GM23338 (cell line): ENCODE measurements at regions not wholly inside any gene's neighbourhood (a gene's known extent, or its start where the extent isn't known, plus 50 kb on each side); places are given as distances from the start of the nearest gene placed in this dataset.

Experiments
- ATAC-seq: fragments of 200-7000 bp; cut with Tn5 transposase; 3 replicates; pipeline ENCODE4 v1.9.1; 2020
- DNase-seq: peaks from one replicate; pipeline ENCODE4 v3.0.0-alpha.2; 2015; ENCODE audit warnings: low spot score
- H2AFZ ChIP-seq: fragments of 200-600 bp; sonication (generic); 2 replicates; pipeline ENCODE4 v1.8.0; 2016; ENCODE audit warnings: antibody characterized with exemption, mild to moderate bottlenecking, moderate library complexity
- H3F3A ChIP-seq: fragments of 200-600 bp; sonication (generic); replicated peaks from 2 replicates; pipeline ENCODE4 v1.8.0; 2017; ENCODE audit warnings: antibody characterized with exemption, mixed run types, low read depth
- H3K27ac ChIP-seq: fragments of 200-600 bp; sonication (generic); 2 replicates; pipeline ENCODE4 v1.6.1; 2016; ENCODE audit warnings: low read depth
- H3K27me3 ChIP-seq: fragments of 200-600 bp; sonication (generic); 2 replicates; pipeline ENCODE4 v1.8.0; 2016; ENCODE audit warnings: mild to moderate bottlenecking, mixed run types, moderate library complexity; ENCODE audit not compliant: insufficient read depth
- H3K36me3 ChIP-seq: fragments of 200-600 bp; sonication (generic); 2 replicates; pipeline ENCODE4 v1.8.0; 2016; ENCODE audit warnings: mild to moderate bottlenecking; ENCODE audit not compliant: insufficient read depth
- H3K4me1 ChIP-seq: fragments of 200-600 bp; sonication (generic); 2 replicates; pipeline ENCODE4 v1.8.0; 2016; ENCODE audit warnings: mild to moderate bottlenecking, moderate library complexity; ENCODE audit not compliant: insufficient read depth
- H3K4me2 ChIP-seq: fragments of 200-600 bp; sonication (generic); 2 replicates; pipeline ENCODE4 v1.7.1; 2017; ENCODE audit warnings: mixed run types
- H3K4me3 ChIP-seq: fragments of 200-600 bp; sonication (generic); 2 replicates; pipeline ENCODE4 v1.6.1; 2016; ENCODE audit warnings: mixed run types
- H3K79me2 ChIP-seq: fragments of 200-600 bp; sonication (generic); replicated peaks from 2 replicates; pipeline ENCODE4 v1.8.0; 2017; ENCODE audit warnings: mild to moderate bottlenecking; ENCODE audit not compliant: insufficient read depth
- H3K9me2 ChIP-seq: fragments of 200-600 bp; sonication (generic); 2 replicates; pipeline ENCODE4 v1.8.0; 2017; ENCODE audit not compliant: insufficient read depth
- H4K20me1 ChIP-seq: fragments of 200-600 bp; sonication (generic); replicated peaks from 2 replicates; pipeline ENCODE4 v1.8.0; 2017; ENCODE audit warnings: mild to moderate bottlenecking; ENCODE audit not compliant: insufficient read depth
- H3K27ac Mint-ChIP-seq: 2 replicates; pipeline ENCODE4 v1.8.0; 2020; ENCODE audit warnings: inconsistent platforms, mild to moderate bottlenecking, moderate library complexity, mixed read lengths
- H3K27me3 Mint-ChIP-seq: 3 replicates; pipeline ENCODE4 v1.8.0; 2022; ENCODE audit warnings: low read depth, mild to moderate bottlenecking, moderate library complexity, mixed read lengths, inconsistent platforms; ENCODE audit not compliant: insufficient read depth, poor library complexity
- H3K36me3 Mint-ChIP-seq: 3 replicates; pipeline ENCODE4 v1.8.0; 2021; ENCODE audit warnings: low read depth, mild to moderate bottlenecking, inconsistent platforms, moderate library complexity, mixed read lengths
- H3K4me1 Mint-ChIP-seq: 3 replicates; pipeline ENCODE4 v1.8.0; 2020; ENCODE audit warnings: mild to moderate bottlenecking, inconsistent platforms, mixed read lengths
- H3K4me3 Mint-ChIP-seq: 3 replicates; pipeline ENCODE4 v1.8.0; 2021; ENCODE audit warnings: moderate library complexity, mild to moderate bottlenecking, inconsistent platforms, mixed read lengths
- H3K9me3 Mint-ChIP-seq: 3 replicates; pipeline ENCODE4 v1.8.0; 2020; ENCODE audit warnings: moderate library complexity, mild to moderate bottlenecking, inconsistent platforms, mixed read lengths
- CTCF ChIP-seq, 2 experiments: fragments of 200-600 bp in 1 of 2; sonication (generic) in 1 of 2; conservative IDR thresholded peaks; 2 replicates each; pipeline versions ENCODE4 v1.5.1 to v1.6.1; 2016 to 2017; ENCODE audit warnings: antibody characterized with exemption in 2 of 2, low read depth in 2 of 2, mild to moderate bottlenecking in 2 of 2, moderate library complexity in 1 of 2
- ETS1 ChIP-seq: IDR thresholded peaks from 2 replicates; pipeline ENCODE4 v1.6.1; 2016; ENCODE audit warnings: antibody characterized with exemption
- EZH2phosphoT487 ChIP-seq: fragments of 200-600 bp; sonication (generic); IDR thresholded peaks from one replicate; pipeline ENCODE4 v1.8.1; 2018; ENCODE audit warnings: antibody characterized with exemption; ENCODE audit not compliant: unreplicated experiment
- POLR2AphosphoS5 ChIP-seq: IDR thresholded peaks from 2 replicates; pipeline ENCODE4 v1.6.1; 2016; ENCODE audit warnings: antibody characterized with exemption, low read depth
- STAT1 ChIP-seq: IDR thresholded peaks from one replicate; pipeline ENCODE4 v1.6.1; 2016; ENCODE audit warnings: antibody characterized with exemption; ENCODE audit not compliant: unreplicated experiment
- ZNF114 ChIP-seq: fragments of 250-450 bp; sonication (Bioruptor Pico); IDR thresholded peaks from 2 replicates; pipeline ENCODE4 v1.5.0; 2020; ENCODE audit warnings: mild to moderate bottlenecking, moderate library complexity
- TF ChIP-seq, protein P1 (sequence below): fragments of 250-450 bp; sonication (Bioruptor Pico); IDR thresholded peaks from 2 replicates; pipeline ENCODE4 v1.5.0; 2020; ENCODE audit warnings: mild to moderate bottlenecking, moderate library complexity
- TF ChIP-seq, protein P2 (sequence below): IDR thresholded peaks from one replicate; pipeline ENCODE4 v1.6.1; 2018; ENCODE audit warnings: antibody characterized with exemption; ENCODE audit not compliant: unreplicated experiment

DNA sequence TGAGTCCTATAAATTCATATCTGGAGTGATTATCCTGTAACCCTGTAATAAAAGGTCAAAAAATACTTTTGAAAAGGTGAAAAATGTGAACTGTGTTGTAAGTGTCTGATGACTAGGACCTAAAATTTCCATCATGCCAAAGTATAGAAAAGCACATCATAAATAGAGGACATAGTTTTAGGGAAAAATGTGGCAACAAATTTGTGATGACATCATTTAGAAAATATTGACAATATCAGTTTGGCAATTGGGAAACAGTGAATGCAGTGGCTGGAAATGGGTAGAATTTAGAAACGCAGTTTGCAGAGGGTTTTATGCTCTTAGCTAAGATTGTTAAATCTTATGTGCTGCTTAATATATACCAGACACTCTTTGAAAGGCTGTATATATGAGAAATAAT lies 1464.8 kb downstream of the RAPGEF2 start (continued):
- TF ChIP-seq, protein P1, sequence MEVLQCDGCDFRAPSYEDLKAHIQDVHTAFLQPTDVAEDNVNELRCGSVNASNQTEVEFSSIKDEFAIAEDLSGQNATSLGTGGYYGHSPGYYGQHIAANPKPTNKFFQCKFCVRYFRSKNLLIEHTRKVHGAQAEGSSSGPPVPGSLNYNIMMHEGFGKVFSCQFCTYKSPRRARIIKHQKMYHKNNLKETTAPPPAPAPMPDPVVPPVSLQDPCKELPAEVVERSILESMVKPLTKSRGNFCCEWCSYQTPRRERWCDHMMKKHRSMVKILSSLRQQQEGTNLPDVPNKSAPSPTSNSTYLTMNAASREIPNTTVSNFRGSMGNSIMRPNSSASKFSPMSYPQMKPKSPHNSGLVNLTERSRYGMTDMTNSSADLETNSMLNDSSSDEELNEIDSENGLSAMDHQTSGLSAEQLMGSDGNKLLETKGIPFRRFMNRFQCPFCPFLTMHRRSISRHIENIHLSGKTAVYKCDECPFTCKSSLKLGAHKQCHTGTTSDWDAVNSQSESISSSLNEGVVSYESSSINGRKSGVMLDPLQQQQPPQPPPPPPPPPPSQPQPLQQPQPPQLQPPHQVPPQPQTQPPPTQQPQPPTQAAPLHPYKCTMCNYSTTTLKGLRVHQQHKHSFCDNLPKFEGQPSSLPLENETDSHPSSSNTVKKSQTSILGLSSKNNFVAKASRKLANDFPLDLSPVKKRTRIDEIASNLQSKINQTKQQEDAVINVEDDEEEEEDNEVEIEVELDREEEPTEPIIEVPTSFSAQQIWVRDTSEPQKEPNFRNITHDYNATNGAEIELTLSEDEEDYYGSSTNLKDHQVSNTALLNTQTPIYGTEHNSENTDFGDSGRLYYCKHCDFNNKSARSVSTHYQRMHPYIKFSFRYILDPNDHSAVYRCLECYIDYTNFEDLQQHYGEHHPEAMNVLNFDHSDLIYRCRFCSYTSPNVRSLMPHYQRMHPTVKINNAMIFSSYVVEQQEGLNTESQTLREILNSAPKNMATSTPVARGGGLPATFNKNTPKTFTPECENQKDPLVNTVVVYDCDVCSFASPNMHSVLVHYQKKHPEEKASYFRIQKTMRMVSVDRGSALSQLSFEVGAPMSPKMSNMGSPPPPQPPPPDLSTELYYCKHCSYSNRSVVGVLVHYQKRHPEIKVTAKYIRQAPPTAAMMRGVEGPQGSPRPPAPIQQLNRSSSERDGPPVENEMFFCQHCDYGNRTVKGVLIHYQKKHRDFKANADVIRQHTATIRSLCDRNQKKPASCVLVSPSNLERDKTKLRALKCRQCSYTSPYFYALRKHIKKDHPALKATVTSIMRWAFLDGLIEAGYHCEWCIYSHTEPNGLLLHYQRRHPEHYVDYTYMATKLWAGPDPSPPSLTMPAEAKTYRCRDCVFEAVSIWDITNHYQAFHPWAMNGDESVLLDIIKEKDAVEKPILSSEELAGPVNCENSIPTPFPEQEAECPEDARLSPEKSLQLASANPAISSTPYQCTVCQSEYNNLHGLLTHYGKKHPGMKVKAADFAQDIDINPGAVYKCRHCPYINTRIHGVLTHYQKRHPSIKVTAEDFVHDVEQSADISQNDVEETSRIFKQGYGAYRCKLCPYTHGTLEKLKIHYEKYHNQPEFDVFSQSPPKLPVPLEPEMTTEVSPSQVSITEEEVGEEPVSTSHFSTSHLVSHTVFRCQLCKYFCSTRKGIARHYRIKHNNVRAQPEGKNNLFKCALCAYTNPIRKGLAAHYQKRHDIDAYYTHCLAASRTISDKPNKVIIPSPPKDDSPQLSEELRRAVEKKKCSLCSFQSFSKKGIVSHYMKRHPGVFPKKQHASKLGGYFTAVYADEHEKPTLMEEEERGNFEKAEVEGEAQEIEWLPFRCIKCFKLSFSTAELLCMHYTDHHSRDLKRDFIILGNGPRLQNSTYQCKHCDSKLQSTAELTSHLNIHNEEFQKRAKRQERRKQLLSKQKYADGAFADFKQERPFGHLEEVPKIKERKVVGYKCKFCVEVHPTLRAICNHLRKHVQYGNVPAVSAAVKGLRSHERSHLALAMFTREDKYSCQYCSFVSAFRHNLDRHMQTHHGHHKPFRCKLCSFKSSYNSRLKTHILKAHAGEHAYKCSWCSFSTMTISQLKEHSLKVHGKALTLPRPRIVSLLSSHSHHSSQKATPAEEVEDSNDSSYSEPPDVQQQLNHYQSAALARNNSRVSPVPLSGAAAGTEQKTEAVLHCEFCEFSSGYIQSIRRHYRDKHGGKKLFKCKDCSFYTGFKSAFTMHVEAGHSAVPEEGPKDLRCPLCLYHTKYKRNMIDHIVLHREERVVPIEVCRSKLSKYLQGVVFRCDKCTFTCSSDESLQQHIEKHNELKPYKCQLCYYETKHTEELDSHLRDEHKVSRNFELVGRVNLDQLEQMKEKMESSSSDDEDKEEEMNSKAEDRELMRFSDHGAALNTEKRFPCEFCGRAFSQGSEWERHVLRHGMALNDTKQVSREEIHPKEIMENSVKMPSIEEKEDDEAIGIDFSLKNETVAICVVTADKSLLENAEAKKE (CRISPR knock-in tag), result no peak
- TF ChIP-seq STAT1 (no peak), ETS1 (no peak)

DNA sequence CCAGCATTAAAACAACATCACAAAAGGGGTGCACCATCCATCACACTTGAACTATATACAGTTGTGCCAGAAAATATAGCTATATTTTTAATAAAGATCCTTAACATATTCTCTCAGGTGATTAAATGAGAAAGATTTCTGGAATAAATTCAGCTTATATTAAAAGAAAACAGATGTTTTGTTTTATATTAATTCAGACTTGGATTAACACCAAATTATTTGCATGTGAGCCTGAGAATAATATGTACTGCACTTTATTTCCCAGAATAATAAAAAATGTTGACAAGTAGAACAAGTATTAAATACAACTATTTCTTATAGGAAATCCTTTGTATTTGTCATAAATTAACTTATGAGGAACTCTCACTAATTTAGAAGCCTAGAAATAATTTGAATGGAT lies 1467.4 kb downstream of the RAPGEF2 start:
- Histone ChIP-seq H3F3A (no peaks in the 10 kb centered on the region), H3K27me3 (no peaks in the 10 kb centered on the region), H3K4me2 (no peak overlapping the region), H4K20me1 (no peaks in the 10 kb centered on the region), H3K4me3 (no peak overlapping the region), H2AFZ (no peak overlapping the region), H3K79me2 (no peaks in the 10 kb centered on the region), H3K9me2 (no peaks in the 10 kb centered on the region), H3K27ac (no peak overlapping the region), H3K36me3 (no peaks in the 10 kb centered on the region; the same call in 1 of the 2 replicates), H3K4me1 (no peaks in the 10 kb centered on the region)
- no peak for ATAC-seq
- Mint-ChIP-seq H3K4me1 (no peaks in the 10 kb centered on the region; the same call in 2 of the 3 replicates), H3K27me3 (peaks cover 4% of the 10 kb centered on the region), H3K9me3 (0 out of 3 replicates have a peak, but pooled peaks cover 2% of the 10 kb centered on the region), H3K4me3 (no peak overlapping the region), H3K27ac (no peak overlapping the region), H3K36me3 (no peaks in the 10 kb centered on the region; the same call in 2 of the 3 replicates)
- no peak for DNase-seq
- TF ChIP-seq ZNF114 (CRISPR knock-in tag), result no peak
- TF ChIP-seq, protein P2, sequence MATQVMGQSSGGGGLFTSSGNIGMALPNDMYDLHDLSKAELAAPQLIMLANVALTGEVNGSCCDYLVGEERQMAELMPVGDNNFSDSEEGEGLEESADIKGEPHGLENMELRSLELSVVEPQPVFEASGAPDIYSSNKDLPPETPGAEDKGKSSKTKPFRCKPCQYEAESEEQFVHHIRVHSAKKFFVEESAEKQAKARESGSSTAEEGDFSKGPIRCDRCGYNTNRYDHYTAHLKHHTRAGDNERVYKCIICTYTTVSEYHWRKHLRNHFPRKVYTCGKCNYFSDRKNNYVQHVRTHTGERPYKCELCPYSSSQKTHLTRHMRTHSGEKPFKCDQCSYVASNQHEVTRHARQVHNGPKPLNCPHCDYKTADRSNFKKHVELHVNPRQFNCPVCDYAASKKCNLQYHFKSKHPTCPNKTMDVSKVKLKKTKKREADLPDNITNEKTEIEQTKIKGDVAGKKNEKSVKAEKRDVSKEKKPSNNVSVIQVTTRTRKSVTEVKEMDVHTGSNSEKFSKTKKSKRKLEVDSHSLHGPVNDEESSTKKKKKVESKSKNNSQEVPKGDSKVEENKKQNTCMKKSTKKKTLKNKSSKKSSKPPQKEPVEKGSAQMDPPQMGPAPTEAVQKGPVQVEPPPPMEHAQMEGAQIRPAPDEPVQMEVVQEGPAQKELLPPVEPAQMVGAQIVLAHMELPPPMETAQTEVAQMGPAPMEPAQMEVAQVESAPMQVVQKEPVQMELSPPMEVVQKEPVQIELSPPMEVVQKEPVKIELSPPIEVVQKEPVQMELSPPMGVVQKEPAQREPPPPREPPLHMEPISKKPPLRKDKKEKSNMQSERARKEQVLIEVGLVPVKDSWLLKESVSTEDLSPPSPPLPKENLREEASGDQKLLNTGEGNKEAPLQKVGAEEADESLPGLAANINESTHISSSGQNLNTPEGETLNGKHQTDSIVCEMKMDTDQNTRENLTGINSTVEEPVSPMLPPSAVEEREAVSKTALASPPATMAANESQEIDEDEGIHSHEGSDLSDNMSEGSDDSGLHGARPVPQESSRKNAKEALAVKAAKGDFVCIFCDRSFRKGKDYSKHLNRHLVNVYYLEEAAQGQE, result no peak
- TF ChIP-seq CTCF (conservative IDR thresholded peaks at IDR 0.05; ENCODE audit: low read depth in 2 of 2), result no peak
- TF ChIP-seq POLR2AphosphoS5, result no peak
- TF ChIP-seq EZH2phosphoT487, result no peak
